Fibroblast of the aortic adventitia (primary cell): ENCODE measurements at regions not wholly inside any gene's neighbourhood (a gene's known extent, or its start where the extent isn't known, plus 50 kb on each side); places are given as distances from the start of the nearest gene placed in this dataset.

Source experiments
- DNase-seq: peaks from one replicate; pipeline ENCODE4 v3.0.0-alpha.2; 2010; ENCODE audit warnings: low read depth
- H3K4me3 ChIP-seq: 2 replicates; pipeline ENCODE4 v1.5.1; 2011; ENCODE audit warnings: low read depth, mild to moderate bottlenecking, control low read depth, low read length, moderate library complexity
- CTCF ChIP-seq: IDR thresholded peaks from 2 replicates; pipeline ENCODE4 v1.5.1; 2011; ENCODE audit warnings: mild to moderate bottlenecking, low read length, control low read depth, inconsistent platforms; ENCODE audit not compliant: insufficient read depth

- TF ChIP-seq CTCF: no peak
- no peak for DNase-seq
- no peak overlapping the region for H3K4me3 ChIP-seq
These were observed 88.9 kb downstream of the PCDH1 start for GRCh38 chr5:141789330-141789729.

DNA sequence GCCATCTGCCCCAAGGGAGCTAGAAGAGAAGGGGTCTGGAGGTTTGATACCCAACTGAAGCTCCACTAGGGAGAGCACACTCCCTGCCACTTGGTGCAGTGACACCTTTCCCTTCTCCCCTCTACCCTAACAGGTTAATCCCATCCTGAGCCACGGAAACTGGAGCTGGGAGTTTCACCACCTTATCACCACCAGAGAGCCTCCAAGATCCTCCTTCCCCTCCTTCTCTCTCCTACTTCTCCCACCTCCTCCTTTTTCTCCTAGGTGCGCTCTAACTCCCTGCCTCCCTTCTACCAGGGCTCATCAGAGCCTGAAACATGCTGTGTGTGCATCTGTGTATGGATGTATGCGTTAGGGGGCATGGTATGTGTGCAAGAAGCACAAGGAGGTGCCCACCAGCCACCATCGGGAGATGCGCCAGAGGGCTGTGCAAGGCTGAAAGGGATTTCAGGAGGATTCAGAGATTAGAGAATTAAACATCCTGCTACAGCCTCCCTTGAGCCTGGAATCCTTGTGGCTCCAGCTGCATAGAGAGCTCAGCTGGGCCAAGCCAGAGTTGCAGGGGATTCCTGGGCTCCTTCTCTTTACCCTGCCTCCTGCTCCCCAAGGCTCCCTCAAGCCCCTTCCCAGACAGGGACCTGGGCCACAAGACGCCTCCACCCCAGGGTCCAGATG is 89.8 kb downstream of the PCDH1 start:
- no peak for TF ChIP-seq CTCF
- H3K4me3 ChIP-seq: no peak overlapping the region
- no peak for DNase-seq

GRCh38 chr5:141787376-141787775 is 90.8 kb downstream of the PCDH1 start:
- no peak for TF ChIP-seq CTCF
- H3K4me3 ChIP-seq: no peak overlapping the region
- DNase-seq: peak; percentile 39

GRCh38 chr5:141786700-141787099 is 91.5 kb downstream of the PCDH1 start:
- no peak for TF ChIP-seq CTCF
- no peak overlapping the region for H3K4me3 ChIP-seq
- no peak for DNase-seq

GRCh38 chr5:141785711-141786110 is 92.5 kb downstream of the PCDH1 start:
- no peak for TF ChIP-seq CTCF
- H3K4me3 ChIP-seq: no peak overlapping the region
- no peak for DNase-seq

DNA sequence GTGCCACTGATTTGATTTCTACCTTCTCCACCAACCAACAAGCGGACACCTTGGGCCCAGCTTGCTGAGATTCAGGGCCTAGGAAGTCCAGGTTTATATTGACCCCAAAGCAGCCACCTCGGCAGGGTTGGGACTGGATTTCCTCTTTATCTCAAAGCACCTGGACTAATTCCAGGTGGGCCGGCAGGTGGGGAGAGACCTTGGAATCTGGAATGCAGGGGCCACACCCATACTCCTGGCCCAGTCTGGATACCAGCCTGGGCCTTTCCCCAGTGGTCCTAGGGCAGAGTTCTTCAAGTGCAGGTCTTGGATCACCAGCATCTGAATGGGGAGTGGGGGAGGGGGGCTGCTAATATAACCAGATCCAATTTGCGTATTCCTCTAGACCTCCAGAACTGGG is 93.1 kb downstream of the PCDH1 start:
- no peak for TF ChIP-seq CTCF
- H3K4me3 ChIP-seq: no peak overlapping the region
- no peak for DNase-seq

DNA sequence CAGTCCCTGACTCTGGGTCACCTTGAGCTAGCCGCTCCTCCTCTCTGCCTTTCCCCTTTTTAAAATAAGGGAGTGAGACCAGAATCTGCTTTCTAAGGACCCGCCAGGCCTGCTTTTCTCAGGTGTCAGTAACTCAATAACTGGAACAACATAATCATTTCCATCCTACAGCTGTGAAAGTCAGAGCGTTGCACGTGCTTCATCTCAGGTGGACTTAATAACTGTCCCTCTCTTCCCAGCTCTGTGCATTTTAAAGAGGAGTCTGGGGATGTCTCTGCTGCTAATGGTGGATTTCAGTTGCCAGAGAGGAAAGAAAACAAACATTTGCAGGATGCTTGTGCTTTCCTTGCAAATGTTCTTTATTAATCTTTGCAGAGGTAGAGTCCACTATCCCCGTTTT is 93.7 kb downstream of the PCDH1 start:
- no peak for TF ChIP-seq CTCF
- no peak for DNase-seq
- H3K4me3 ChIP-seq: no peak overlapping the region
